MCF 10A (cell line): ENCODE measurements at regions not wholly inside any gene's neighbourhood (a gene's known extent, or its start where the extent isn't known, plus 50 kb on each side); places are given as distances from the start of the nearest gene placed in this dataset.

Experiments used
- BruUV-seq: library from RNA; stranded (reverse); fragments of 400-500 nt; replicated peaks from 2 replicates; lab custom pipeline; 2021; lab: Mats Ljungman, UMichigan
- CTCF ChIA-PET: fragments of 300-600 bp; sonication (Branson Sonifier 250); formaldehyde crosslinking; extraction: SDS; loops from one replicate; lab custom pipeline; 2021; ENCODE audit warnings: antibody characterized with exemption, inconsistent platforms; lab: Yijun Ruan, JAX
- POLR2A ChIA-PET: fragments of 300-600, 350-650 bp; sonication (Branson Sonifier 250); formaldehyde crosslinking; extraction: SDS; loops from one replicate; lab custom pipeline; 2020; ENCODE audit warnings: antibody characterized with exemption, inconsistent platforms; lab: Yijun Ruan, JAX
- DNase-seq: peaks from one replicate; pipeline ENCODE4 v3.0.0-alpha.2; 2018; ENCODE audit not compliant: unreplicated experiment
- H3K27ac Mint-ChIP-seq: one replicate; pipeline ENCODE4 v1.8.0; 2022; ENCODE audit warnings: mild to moderate bottlenecking, low read depth, mixed read lengths; ENCODE audit not compliant: unreplicated experiment
- H3K27me3 Mint-ChIP-seq: one replicate; pipeline ENCODE4 v1.8.0; 2022; ENCODE audit warnings: mixed read lengths; ENCODE audit not compliant: insufficient read depth, unreplicated experiment
- H3K36me3 Mint-ChIP-seq: one replicate; pipeline ENCODE4 v1.8.0; 2022; ENCODE audit warnings: mild to moderate bottlenecking, moderate library complexity, mixed read lengths; ENCODE audit not compliant: insufficient read depth, unreplicated experiment
- H3K4me1 Mint-ChIP-seq: one replicate; pipeline ENCODE4 v1.8.0; 2022; ENCODE audit warnings: mixed read lengths; ENCODE audit not compliant: insufficient read depth, unreplicated experiment
- H3K4me3 Mint-ChIP-seq: one replicate; pipeline ENCODE4 v1.8.0; 2022; ENCODE audit warnings: mild to moderate bottlenecking, moderate library complexity, mixed read lengths; ENCODE audit not compliant: unreplicated experiment
- H3K9me3 Mint-ChIP-seq: one replicate; pipeline ENCODE4 v1.8.0; 2022; ENCODE audit warnings: mixed read lengths; ENCODE audit not compliant: unreplicated experiment
- CTCF ChIP-seq: fragments of 200-600 bp; IDR thresholded peaks from one replicate; pipeline ENCODE4 v1.8.0; 2022; ENCODE audit warnings: antibody characterized with exemption, mild to moderate bottlenecking; ENCODE audit not compliant: unreplicated experiment
- intact Hi-C: fragments of 100-400 bp; cut with micrococcal nuclease; formaldehyde crosslinking; loops from 2 replicates; pipeline ENCODE4 v1.14.1; 2022

GRCh38 chr4:156185514-156186055 lies 231.9 kb upstream of the CTSO start:
- Mint-ChIP-seq H3K4me1 (no peaks in the 10 kb centered on the region), H3K9me3 (no peaks in the 10 kb centered on the region), H3K27ac (no peak overlapping the region), H3K27me3 (no peaks in the 10 kb centered on the region), H3K36me3 (no peaks in the 10 kb centered on the region), H3K4me3 (no peak overlapping the region)
- no peak for DNase-seq
- CTCF ChIA-PET: interaction anchor here (0.8 kb wide), 1 partner anchor 176 kb away, joined by 4 read pairs; no protein-coding TSS in a partner anchor
- POLR2A ChIA-PET: no interaction called here
- BruUV-seq: no TSS peak
- intact Hi-C loops: no loop called here
- TF ChIP-seq CTCF: no peak

GRCh38 chr4:156182269-156182668 lies 228.6 kb upstream of the CTSO start:
- Mint-ChIP-seq H3K4me3 (no peak overlapping the region), H3K4me1 (no peaks in the 10 kb centered on the region), H3K36me3 (no peaks in the 10 kb centered on the region), H3K9me3 (no peaks in the 10 kb centered on the region), H3K27ac (no peak overlapping the region), H3K27me3 (no peaks in the 10 kb centered on the region)
- POLR2A ChIA-PET: interaction anchor here (0.6 kb wide), 1 partner anchor 98 kb away, joined by 3 read pairs; no protein-coding TSS in a partner anchor
- CTCF ChIA-PET: no interaction called here
- DNase-seq: no peak
- no TSS peak for BruUV-seq
- no peak for TF ChIP-seq CTCF
- intact Hi-C loops: no loop called here

- Mint-ChIP-seq H3K9me3 (no peaks in the 10 kb centered on the region), H3K27ac (no peak overlapping the region), H3K4me3 (no peak overlapping the region), H3K4me1 (no peaks in the 10 kb centered on the region), H3K27me3 (no peaks in the 10 kb centered on the region), H3K36me3 (no peaks in the 10 kb centered on the region)
- ChIA-PET POLR2A (no interaction called here), CTCF (interaction anchor here (0.6 to 3.1 kb wide), 3 partner anchors 9 to 1628 kb away, joined by 3 to 17 read pairs (median 5); no protein-coding TSS in a partner anchor)
- intact Hi-C loops: no loop called here
- TF ChIP-seq CTCF: no peak
- DNase-seq: no peak
- no TSS peak for BruUV-seq
These were observed 224.3 kb upstream of the CTSO start for GRCh38 chr4:156177941-156178340.

GRCh38 chr4:156176896-156177295 lies 223.2 kb upstream of the CTSO start:
- H3K27ac Mint-ChIP-seq: no peak overlapping the region
- H3K4me1 Mint-ChIP-seq: no peaks in the 10 kb centered on the region
- no peak overlapping the region for H3K4me3 Mint-ChIP-seq
- no peaks in the 10 kb centered on the region for H3K27me3 Mint-ChIP-seq
- DNase-seq: no peak
- H3K9me3 Mint-ChIP-seq: no peaks in the 10 kb centered on the region
- no peaks in the 10 kb centered on the region for H3K36me3 Mint-ChIP-seq
- ChIA-PET CTCF (interaction anchor here (3.1 kb wide), 1 partner anchor 8 kb away, joined by 17 read pairs; no protein-coding TSS in a partner anchor), POLR2A (no interaction called here)
- no peak for TF ChIP-seq CTCF
- intact Hi-C loops: no loop called here
- no TSS peak for BruUV-seq
